AG04450 (cell line): ENCODE measurements at regions not wholly inside any gene's neighbourhood (a gene's known extent, or its start where the extent isn't known, plus 50 kb on each side); places are given as distances from the start of the nearest gene placed in this dataset.

Experiments used
- CTCF ChIA-PET: fragments of 300-600, 350-600 bp; formaldehyde crosslinking; extraction: SDS; loops from one replicate; lab custom pipeline; 2022; ENCODE audit warnings: antibody characterized with exemption, inconsistent platforms; lab: Charles Lee
- POLR2A ChIA-PET: fragments of 350-600 bp; formaldehyde crosslinking; extraction: SDS; loops from one replicate; lab custom pipeline; 2021; ENCODE audit warnings: antibody characterized with exemption, inconsistent platforms; lab: Yijun Ruan, JAX
- DNase-seq: peaks from one replicate; pipeline ENCODE4 v3.0.0-alpha.2; 2011; ENCODE audit warnings: low read depth, low spot score
- H3K27ac ChIP-seq: one replicate; pipeline ENCODE4 v1.5.1; 2012; ENCODE audit warnings: low read depth, low read length, control low read depth
- H3K27me3 ChIP-seq: one replicate; pipeline ENCODE4 v1.6.0; 2012; ENCODE audit warnings: low read length; ENCODE audit not compliant: control insufficient read depth, insufficient read depth
- H3K4me3 ChIP-seq: 2 replicates; pipeline ENCODE4 v1.5.1; 2011; ENCODE audit warnings: mild to moderate bottlenecking, low read depth, low read length, control low read depth
- H3K9me3 ChIP-seq: 2 replicates; pipeline ENCODE4 v1.5.1; 2012; ENCODE audit warnings: low read length; ENCODE audit not compliant: control insufficient read depth, insufficient read depth
- TF ChIP-seq, protein P1 (sequence below): IDR thresholded peaks from 2 replicates; pipeline ENCODE4 v1.5.1; 2011; ENCODE audit warnings: low read depth, low read length, control low read depth, inconsistent platforms

GRCh38 chr7:1378610-1379601 lies 80.4 kb downstream of the MICALL2 start:
- POLR2A ChIA-PET, result no interaction called here
- TF ChIP-seq, protein P1, sequence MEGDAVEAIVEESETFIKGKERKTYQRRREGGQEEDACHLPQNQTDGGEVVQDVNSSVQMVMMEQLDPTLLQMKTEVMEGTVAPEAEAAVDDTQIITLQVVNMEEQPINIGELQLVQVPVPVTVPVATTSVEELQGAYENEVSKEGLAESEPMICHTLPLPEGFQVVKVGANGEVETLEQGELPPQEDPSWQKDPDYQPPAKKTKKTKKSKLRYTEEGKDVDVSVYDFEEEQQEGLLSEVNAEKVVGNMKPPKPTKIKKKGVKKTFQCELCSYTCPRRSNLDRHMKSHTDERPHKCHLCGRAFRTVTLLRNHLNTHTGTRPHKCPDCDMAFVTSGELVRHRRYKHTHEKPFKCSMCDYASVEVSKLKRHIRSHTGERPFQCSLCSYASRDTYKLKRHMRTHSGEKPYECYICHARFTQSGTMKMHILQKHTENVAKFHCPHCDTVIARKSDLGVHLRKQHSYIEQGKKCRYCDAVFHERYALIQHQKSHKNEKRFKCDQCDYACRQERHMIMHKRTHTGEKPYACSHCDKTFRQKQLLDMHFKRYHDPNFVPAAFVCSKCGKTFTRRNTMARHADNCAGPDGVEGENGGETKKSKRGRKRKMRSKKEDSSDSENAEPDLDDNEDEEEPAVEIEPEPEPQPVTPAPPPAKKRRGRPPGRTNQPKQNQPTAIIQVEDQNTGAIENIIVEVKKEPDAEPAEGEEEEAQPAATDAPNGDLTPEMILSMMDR, result no peak
- Histone ChIP-seq H3K27me3 (peaks cover 13% of the 10 kb centered on the region), H3K9me3 (peaks cover 8% of the 10 kb centered on the region; the same call in 1 of the 2 replicates), H3K4me3 (no peak overlapping the region), H3K27ac (no peak overlapping the region)
- CTCF ChIA-PET, result no interaction called here
- no peak for DNase-seq

DNA sequence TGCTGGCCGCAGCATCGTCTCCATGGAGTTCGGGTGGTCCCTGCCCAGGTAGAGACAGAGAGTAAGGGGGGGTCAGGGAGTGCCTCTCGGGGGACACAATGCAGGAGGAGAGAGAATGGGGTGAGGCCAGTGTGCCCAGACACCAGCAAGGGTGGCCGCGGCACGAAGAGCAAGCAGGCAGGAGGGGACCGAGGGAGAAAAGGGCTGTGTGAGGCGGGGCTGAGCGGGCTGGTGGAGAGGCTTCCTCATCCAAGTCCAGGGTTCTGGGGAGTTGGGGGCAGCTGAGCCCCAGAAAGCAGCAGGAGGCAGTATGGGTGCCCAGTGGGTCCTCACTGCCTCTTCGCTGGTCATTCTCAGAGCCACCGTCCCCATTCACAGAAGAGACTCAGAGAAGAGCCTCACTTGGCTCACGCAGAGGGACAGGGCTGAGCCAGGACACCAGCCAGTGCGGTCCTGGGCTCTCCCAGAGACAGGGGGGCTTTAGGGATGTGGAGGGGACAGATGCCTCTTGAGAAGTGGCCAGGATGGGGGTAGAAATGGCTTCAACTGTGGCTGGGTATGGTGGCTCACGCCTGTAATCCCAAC lies 78.9 kb downstream of the MICALL2 start:
- ChIA-PET POLR2A (no interaction called here), CTCF (no interaction called here)
- H3K9me3 ChIP-seq, result peaks cover 8% of the 10 kb centered on the region; the same call in 1 of the 2 replicates
- no peak for DNase-seq
- TF ChIP-seq, protein P1, result no peak
- H3K27ac ChIP-seq, result no peak overlapping the region
- no peak overlapping the region for H3K4me3 ChIP-seq
- H3K27me3 ChIP-seq, result peaks cover 15% of the 10 kb centered on the region

DNA sequence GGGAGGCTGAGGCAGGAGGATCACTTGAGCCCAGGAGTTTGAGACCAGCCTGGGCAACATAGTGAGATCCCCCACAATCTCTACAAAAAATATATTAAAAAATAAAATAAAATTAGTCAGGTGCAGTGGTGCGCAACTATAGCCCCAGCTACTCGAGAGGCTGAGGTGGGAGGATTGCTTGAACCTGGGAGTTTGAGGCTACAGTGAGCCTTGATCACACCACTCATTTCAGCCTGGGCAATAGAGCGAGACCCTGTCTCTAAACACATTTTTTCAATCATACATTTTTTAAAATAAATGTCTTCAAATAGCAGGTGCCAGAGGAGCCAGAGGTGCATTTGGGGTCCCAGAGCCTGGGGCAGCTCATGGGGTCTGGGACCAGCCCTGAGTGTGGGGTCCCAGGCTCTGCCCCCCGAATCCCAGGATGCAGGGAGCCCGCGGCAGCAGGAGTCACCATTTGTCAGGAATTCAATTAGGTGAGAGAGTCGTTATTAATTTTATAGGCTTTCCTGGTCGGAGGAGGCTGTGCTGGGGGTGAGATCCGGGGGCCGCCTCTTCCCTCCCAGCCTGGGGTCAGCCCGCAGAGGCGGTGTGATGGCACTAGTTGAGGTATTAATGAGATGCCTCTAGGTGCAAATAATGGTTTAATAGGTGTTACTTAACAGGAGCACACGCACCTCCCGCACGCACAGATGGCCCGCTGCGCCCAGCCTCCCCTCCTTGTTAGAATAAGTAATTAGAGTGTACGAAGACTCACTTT lies 78.3 kb downstream of the MICALL2 start:
- H3K4me3 ChIP-seq, result no peak overlapping the region
- H3K27me3 ChIP-seq, result peaks cover 19% of the 10 kb centered on the region
- TF ChIP-seq, protein P1, result no peak
- H3K27ac ChIP-seq, result no peak overlapping the region
- peaks cover 8% of the 10 kb centered on the region; the same call in 1 of the 2 replicates for H3K9me3 ChIP-seq
- no peak for DNase-seq
- ChIA-PET POLR2A (no interaction called here), CTCF (interaction anchor here (0.6 kb wide), 1 partner anchor 156 kb away, joined by 12 read pairs; no protein-coding TSS in a partner anchor)

GRCh38 chr7:1382553-1383397 lies 76.5 kb downstream of the MICALL2 start:
- ChIA-PET CTCF (no interaction called here), POLR2A (no interaction called here)
- H3K27me3 ChIP-seq, result peaks cover 24% of the 10 kb centered on the region
- DNase-seq, result no peak
- TF ChIP-seq, protein P1, result no peak
- no peak overlapping the region for H3K27ac ChIP-seq
- no peak overlapping the region for H3K4me3 ChIP-seq
- peaks cover 4% of the 10 kb centered on the region; the same call in 1 of the 2 replicates for H3K9me3 ChIP-seq
